Subcutaneous abdominal adipose tissue (tissue), 5 donors: ENCODE measurements at regions not wholly inside any gene's neighbourhood (a gene's known extent, or its start where the extent isn't known, plus 50 kb on each side); places are given as distances from the start of the nearest gene placed in this dataset.

Experiments used
- H3K27ac ChIP-seq: one replicate; pipeline ENCODE4 v1.7.0; 2013; ENCODE audit warnings: low read depth, mild to moderate bottlenecking, inconsistent platforms, low read length, moderate library complexity
- H3K27me3 ChIP-seq, 5 donors: one replicate each; pipeline ENCODE4 v1.7.0; 2013; ENCODE audit warnings: low read length in 5 of 5, inconsistent platforms in 1 of 5; ENCODE audit not compliant: control insufficient read depth in 5 of 5, insufficient read depth in 4 of 5
- H3K36me3 ChIP-seq, 5 donors: one replicate each; pipeline ENCODE4 v1.7.0; 2013; ENCODE audit warnings: low read length in 5 of 5; ENCODE audit not compliant: control insufficient read depth in 5 of 5, insufficient read depth in 5 of 5
- H3K4me1 ChIP-seq, 5 donors: one replicate each; pipeline ENCODE4 v1.7.0; 2013; ENCODE audit warnings: low read length in 5 of 5, mild to moderate bottlenecking in 3 of 5, moderate library complexity in 1 of 5; ENCODE audit not compliant: control insufficient read depth in 5 of 5, insufficient read depth in 5 of 5
- H3K4me3 ChIP-seq, 5 donors: one replicate each; pipeline ENCODE4 v1.7.0; 2013; ENCODE audit warnings: low read length in 5 of 5, low read depth in 1 of 5
- H3K9ac ChIP-seq, 5 donors: one replicate each; pipeline ENCODE4 v1.7.0; 2013; ENCODE audit warnings: low read length in 5 of 5, mild to moderate bottlenecking in 4 of 5, moderate library complexity in 3 of 5
- H3K9me3 ChIP-seq, 5 donors: one replicate each; pipeline ENCODE4 v1.7.0; 2013; ENCODE audit warnings: low read length in 5 of 5; ENCODE audit not compliant: control insufficient read depth in 5 of 5
- donor health status: healthy.
- donor health status: healthy.
- donor health status: healthy.
- donor health status: healthy.
- donor health status: healthy.

DNA sequence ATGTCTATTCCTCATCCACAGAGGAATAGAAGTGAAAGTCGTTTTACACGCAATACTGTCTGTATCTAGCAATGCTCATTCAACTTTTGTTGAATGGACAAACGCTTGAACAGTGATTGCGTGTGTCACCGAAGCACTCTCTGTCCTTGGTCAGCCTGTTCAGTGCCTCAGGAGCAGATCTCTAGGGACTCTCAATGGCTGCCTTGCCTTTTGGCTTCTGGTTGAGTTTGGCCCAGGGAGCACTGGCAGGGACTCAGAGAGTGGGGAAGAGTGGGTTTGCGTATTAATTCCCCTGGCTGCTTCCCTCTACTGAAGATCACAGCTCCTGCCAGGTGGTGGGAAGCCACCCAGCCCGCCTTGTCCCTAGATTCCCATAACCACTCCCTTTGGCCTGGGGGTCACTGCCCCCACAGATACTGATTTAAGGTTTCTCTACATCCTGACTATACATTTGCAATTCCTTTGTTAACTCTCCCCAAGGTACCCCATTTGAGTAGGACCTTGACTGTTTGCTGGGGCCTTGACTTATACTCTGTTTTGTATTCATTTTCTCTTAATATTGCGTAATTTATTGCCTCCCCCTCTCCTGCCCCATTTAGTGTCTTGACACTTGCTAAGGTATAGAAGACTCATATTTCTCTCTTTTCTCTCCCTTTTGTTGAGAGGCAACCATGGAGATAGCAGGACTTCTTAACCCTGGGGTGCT lies 61.7 kb upstream of the USP24 start:
- H3K4me3 ChIP-seq = peak overlapping the region in 1 of 5 donors; percentile 8
- peaks cover 8 to 27% (median 22%) of the 10 kb centered on the region in 5 donors for H3K4me1 ChIP-seq
- H3K27ac ChIP-seq = peak overlapping the region; percentile 89
- H3K9ac ChIP-seq = peak overlapping the region in 3 of 5 donors; percentile 1 to 49 (median 48)
- no peaks in the 10 kb centered on the region for H3K27me3 ChIP-seq
- H3K9me3 ChIP-seq = no peaks in the 10 kb centered on the region
- H3K36me3 ChIP-seq = no peaks in the 10 kb centered on the region

DNA sequence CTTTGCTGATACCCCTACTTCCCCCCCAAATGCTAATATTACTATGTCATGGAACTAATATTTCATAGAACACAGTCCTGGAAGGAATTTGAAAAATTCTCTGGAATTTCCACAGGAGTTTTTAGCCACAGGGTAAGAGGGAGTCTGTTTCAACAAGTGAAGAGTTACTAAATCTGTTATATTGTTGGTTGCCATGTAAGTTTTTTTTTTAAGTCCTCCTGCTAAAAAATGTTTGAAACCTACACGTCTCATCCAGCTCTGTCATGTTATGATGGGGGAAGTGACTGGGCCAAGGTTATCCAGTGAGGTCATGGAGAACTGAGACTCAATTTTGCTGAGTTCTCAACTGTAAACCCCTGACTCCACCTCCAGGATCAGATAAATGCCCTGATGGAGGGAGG lies 60.8 kb upstream of the USP24 start:
- H3K36me3 ChIP-seq = no peaks in the 10 kb centered on the region
- peaks cover 8 to 27% (median 22%) of the 10 kb centered on the region in 5 donors for H3K4me1 ChIP-seq
- H3K27ac ChIP-seq = peak overlapping the region; percentile 89
- no peak overlapping the region for H3K4me3 ChIP-seq
- H3K9me3 ChIP-seq = no peaks in the 10 kb centered on the region
- H3K27me3 ChIP-seq = no peaks in the 10 kb centered on the region
- H3K9ac ChIP-seq = peak overlapping the region in 1 of 5 donors; percentile 48

DNA sequence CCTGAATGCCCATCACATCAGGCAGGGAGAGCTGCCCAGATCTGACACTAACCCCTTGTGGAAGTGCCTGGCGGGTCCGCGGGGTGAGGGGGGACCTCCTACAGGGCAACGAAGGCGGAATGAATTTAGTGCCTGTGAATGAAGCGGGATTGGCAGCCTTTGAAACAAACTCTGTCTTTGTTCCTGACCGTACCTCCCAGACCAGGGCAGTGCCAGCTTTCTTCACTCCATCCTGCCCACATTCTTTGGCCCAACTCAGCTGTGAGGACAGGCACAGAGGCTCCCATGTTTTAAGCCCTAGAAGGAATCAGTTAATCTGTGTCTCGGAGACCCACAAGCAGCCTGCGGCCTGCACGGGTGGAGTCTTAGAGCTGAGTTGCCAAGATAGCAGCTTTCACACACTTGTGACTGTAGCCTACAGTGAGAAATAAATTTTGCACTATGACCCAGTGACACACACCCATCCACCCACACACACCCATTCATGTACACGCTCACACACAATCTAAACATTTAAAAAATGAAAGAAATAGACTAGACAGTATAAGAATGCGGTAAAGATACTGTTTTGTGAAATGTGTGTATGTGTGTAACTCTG lies 60.1 kb upstream of the USP24 start:
- Histone ChIP-seq H3K4me3 (no peak overlapping the region), H3K27me3 (no peaks in the 10 kb centered on the region), H3K9ac (peak overlapping the region in 2 of 5 donors; percentile 18 to 48), H3K36me3 (no peaks in the 10 kb centered on the region), H3K4me1 (peaks cover 8 to 27% (median 22%) of the 10 kb centered on the region in 5 donors), H3K9me3 (no peaks in the 10 kb centered on the region), H3K27ac (peak overlapping the region; percentile 89)

DNA sequence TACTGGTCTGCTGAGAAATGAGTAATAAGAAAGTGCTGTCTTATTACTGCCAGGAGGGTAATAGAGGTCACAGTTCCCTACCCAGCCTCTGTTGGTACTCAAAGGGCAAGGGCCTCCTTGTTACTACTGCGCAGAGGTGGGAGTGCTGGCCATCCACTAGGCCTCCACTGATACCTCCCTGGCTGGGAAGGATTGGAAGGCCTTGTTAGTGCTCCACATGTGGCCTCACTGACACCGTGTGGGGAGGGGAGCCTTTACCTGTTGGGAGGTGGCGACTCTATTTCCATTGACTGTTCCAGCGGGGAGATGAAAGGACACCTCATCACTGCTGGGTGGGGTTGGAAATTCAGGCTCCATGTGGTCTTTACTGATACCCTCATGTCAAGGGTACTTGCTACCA lies 57.8 kb upstream of the USP24 start:
- Histone ChIP-seq H3K4me3 (no peak overlapping the region), H3K36me3 (no peaks in the 10 kb centered on the region), H3K9me3 (peaks cover 0 to 1% (median 0%) of the 10 kb centered on the region in 5 donors), H3K27me3 (no peaks in the 10 kb centered on the region), H3K4me1 (peaks cover 8 to 27% (median 22%) of the 10 kb centered on the region in 5 donors), H3K9ac (no peak overlapping the region), H3K27ac (no peak overlapping the region)
